HG03432 (cell line): ENCODE measurements at regions not wholly inside any gene's neighbourhood (a gene's known extent, or its start where the extent isn't known, plus 50 kb on each side); places are given as distances from the start of the nearest gene placed in this dataset.
"Not testable (repeated sequence)": the region's sequence is repeated elsewhere in the genome, so short reads cannot be mapped to it uniquely, and the experiment has no call there.

Experiments
- ATAC-seq: cut with Tn5 transposase; IDR thresholded peaks from one replicate; pipeline ENCODE4 v1.9.1; 2021; ENCODE audit warnings: mild to moderate bottlenecking, moderate library complexity; ENCODE audit not compliant: unreplicated experiment

- no peak for ATAC-seq
Measured at GRCh38 chr9:75274781-75275180, 186.5 kb downstream of the OSTF1 start.

DNA sequence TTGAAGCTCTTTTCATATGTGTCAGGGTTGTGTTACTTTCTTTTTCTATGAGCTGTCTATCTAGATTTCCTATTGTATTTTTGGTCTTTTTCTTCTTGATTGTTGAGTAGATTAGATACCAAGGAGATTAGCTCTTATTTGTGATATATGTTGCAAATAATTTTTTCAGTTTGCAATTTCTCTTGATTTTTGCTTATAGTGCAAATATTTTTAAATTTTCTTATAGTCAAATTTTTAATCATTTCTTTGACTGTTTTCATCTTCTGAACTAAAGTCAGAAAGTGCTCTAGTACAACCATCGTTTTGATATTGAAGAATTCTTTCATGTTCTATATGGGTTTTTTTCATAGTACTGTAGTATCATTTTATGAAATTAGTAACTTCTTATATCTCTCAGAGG is 193.7 kb downstream of the OSTF1 start:
- ATAC-seq: no peak

DNA sequence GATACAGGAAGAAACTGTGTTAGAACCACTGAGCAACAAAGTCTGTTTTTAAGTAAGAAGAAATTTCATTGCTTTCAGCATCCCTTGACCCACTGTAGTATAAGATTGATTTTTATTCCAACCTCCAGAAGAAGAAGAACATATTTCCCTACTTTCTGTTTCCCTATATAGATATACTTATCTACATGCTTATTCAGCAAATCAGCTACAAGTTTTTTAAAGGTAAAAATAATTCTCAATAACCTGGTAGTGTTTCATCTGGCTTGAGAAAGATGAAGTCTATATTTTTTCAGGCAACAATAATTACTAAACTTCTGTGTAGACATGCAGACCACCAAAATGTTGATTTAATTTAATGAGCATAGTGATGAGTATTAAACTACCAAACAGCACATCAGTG is 201.0 kb downstream of the OSTF1 start:
- no peak for ATAC-seq

DNA sequence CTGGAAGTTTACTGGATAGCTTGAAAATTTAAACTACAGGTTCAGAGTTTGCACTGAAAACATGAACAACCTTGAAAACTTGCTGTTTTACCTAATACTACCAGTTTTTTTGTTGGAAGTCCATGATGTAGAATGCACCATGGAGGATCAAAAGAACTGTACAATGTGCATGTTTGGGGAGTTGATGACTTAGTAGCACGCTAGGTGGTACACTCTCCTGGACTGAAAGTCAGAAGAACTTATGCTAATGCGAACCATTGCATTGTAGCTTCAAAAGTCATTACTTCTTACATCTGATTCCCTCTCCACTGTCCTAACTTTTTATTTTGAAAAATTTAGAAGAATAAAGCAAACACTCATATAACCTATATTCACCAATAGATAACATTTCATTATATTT is 211.0 kb downstream of the OSTF1 start:
- ATAC-seq: no peak

DNA sequence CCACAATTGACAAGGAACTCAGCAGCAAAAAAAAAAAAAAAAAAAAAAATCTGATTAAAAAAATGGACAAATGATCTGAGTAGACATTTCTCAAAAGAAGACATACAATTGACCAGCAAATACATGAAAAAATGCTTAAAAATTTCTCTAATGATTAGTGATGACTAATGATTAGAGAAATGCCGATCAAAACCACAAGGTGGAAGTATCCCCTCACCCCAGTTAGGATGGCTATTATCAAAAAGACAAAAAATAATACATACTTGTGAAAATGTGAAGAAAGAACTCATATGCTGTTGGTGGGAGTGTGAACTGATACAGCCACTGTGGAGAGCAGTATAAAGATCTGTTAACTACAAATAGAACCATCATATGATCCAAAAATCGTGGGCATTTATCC is 245.3 kb downstream of the OSTF1 start:
- no peak for ATAC-seq

- ATAC-seq: no peak
Measured at GRCh38 chr9:75358846-75359245, 270.5 kb downstream of the OSTF1 start.

DNA sequence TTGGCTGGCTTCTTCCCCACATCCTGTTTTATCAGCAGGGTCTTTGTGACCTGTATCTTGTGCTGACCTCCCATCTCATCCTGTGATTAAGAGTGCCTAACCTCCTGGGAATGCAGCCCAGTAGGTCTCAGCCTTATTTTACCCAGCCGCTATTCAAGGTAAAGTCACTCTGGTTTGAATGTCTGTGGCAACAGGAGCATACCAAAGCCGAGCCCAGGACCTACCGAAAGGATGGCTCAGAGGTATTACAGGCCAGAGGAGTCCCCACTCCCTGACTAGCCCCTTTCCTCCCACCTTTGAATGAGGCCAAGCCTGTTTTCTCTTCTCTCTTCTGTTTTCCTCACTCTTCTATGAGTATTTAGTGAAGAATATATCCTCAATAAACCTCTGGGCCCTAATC is 271.3 kb downstream of the OSTF1 start:
- ATAC-seq: no peak

- no peak for ATAC-seq
Measured at GRCh38 chr9:75360252-75360651, 271.9 kb downstream of the OSTF1 start.

DNA sequence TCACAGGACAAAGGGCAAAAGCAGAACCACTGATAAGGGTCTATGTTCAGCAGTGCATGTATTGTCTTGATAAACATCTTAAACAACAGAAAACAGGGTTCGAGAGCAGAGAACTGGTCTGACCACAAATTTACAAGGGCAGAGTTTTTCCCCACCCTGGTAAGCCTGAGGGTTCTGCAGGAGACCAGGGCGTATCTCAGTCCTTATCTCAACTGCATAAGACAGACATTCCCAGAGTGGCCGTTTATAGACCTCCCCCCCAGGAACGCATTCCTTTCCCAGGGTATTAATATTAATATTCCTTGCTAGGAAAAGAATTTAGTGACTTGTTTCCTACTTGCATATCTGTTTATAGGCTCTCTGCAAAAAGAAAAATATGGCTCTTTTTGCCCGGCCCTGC is 274.1 kb downstream of the OSTF1 start:
- not testable (repeated sequence) for ATAC-seq

DNA sequence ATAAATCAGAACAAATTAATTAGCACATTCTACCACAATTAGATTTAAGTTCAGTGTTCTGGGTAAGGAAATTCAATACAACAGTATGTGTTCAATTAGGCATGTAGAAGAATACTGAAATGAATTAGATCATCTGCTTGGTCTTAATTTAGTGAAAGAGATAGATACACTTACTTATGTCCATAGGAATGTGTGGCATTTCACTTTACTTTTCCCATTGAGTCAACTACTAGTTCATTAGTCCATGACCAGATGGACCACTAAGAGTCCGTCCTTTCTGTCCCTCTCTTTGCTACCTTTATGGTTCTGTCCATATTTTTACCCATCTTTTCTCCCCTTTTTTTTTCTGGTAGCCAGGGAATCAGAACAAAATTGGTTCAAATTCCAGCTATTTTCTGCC is 276.9 kb downstream of the OSTF1 start:
- ATAC-seq: no peak

GRCh38 chr9:75369989-75370388 is 281.7 kb downstream of the OSTF1 start:
- no peak for ATAC-seq

DNA sequence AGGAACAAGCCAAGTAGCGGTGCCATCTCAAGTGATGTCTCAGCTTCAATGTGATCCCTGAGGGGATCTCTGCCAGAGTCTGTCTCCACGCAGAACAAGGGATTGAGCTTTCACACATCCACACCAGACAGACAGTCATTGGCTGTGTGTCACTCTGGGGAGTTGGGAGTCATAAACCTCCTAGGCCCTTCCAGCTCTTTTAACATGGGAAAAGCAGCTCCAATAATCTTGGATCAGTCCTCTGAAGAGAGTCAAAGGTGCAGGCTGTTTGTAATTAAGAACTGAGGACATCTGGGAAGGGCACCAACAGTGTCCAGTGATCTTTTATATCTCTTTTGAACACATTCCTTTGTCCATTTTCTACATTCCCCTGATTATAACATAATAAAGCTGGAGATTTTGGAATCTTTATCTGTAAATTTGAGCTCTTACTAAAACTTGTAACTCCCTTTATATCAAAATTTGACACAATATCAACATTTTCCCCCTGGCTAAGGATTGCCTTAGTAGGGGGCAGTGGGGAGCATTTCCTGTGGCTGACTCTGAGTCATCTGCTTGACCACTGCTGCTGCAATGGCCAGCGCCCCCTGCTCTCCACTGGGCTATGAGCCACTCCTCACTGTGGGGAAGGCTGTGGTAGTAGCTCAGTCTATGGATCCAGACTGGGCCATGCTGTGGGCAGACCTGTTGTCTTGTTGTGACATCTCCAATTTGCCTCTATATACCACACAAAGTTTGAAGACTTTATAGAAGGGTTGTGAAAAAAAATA is 284.4 kb downstream of the OSTF1 start:
- ATAC-seq: no peak

GRCh38 chr9:75376680-75377254 is 288.5 kb downstream of the OSTF1 start:
- no peak for ATAC-seq

DNA sequence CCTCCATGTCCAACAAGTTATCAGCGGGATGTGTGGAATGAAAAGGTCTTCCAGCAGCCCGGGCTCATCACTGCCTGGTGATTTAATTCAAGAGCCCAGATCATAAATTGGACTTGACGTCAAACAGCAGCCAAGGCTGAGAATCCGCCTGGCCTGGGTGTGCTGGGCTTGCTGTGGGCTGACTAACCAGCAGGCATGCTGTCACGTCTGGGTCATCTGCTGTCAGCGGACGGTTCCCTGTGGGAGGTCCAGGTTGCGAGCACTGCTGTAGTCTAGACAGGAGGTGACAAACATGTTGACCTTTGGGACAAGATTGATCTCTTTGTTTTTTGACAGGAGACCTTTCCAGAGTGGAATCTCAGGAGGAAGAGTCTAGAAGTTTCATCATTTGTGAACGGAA is 289.7 kb downstream of the OSTF1 start:
- no peak for ATAC-seq

DNA sequence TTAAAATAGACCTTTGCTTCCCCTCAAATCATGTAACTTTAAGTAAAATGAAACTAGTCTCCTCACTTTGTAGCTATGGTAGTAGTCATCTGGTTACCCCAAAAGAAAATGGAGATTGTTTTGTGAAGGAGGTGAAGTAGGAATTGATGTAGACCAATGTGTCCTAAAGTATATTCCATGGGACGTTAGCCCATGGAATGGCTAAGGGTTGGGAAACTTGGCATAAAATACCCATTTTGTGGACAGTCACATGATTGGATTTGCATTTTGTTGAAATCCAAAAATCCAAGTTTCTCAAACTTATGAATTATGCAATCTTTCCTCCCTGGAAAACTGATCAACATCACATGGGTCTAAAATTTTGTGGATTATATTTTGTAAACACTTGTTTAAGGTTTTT is 290.6 kb downstream of the OSTF1 start:
- ATAC-seq: no peak

DNA sequence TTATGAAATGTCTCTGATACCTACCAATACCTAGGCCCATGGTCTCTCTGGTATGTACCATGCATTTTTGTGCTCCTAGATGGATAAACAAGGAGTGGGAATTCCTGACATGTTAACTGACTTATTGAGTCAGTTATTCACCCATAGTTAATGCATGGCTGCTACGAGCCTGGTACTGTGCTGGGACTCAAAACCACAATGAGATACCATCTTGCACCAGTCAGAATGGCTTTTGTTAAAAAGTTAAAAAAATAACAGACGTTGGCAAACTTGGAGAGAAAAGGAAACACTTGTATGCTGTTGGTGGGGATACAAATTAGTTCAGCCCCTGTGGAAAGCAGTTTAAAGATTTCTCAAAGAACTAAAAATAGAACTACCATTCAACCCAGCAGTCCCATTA is 293.8 kb downstream of the OSTF1 start:
- no peak for ATAC-seq

- not testable (repeated sequence) for ATAC-seq
Measured at GRCh38 chr9:75383420-75384034, 295.2 kb downstream of the OSTF1 start.

GRCh38 chr9:75385236-75385635 is 296.9 kb downstream of the OSTF1 start:
- no peak for ATAC-seq

DNA sequence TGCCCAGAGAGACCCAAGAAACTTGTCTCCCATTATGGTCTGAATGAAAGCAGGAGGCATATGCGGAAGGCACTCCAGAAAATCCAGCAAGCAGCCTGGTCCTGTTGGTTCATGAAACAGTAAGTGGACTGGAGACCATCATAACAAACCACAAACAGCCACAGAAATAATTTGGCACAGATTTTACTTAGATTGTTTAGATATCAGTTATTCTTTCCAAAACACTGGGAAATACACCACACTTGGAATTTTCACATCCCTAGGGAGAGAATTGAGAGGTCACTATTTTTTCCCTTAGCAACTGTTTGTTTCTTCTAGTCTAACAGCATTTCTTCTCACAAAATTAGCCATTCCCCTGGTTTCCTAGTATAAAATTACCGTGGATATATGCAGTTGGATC is 300.8 kb downstream of the OSTF1 start:
- no peak for ATAC-seq

GRCh38 chr9:75390951-75391350 is 302.6 kb downstream of the OSTF1 start:
- ATAC-seq: no peak

DNA sequence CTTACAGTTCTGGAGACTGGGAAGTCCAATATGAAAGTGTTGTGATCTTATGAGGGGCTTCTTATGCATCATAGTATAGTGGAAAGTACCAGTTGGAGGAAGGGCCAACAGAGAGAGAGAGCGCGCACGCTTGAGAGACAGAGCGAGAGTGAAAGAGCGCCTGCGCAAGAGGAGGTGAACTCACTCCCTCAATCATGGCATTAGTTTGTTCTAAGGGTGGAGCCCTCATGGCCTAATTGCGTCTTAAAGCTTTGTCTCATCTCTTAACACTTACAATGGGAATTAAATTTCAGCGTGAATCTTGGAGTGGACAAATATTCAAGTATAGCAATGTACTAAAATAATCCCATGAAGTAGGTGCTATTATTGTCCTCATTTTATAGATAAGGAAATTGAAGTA is 303.2 kb downstream of the OSTF1 start:
- no peak for ATAC-seq

- no peak for ATAC-seq
Measured at GRCh38 chr9:75395336-75395735, 307.0 kb downstream of the OSTF1 start.
